ENCODE measurements at regions not wholly inside any gene's neighbourhood (a gene's known extent, or its start where the extent isn't known, plus 50 kb on each side); places are given as distances from the start of the nearest gene placed in this dataset.

- DNase-seq (ENCODE audit: low read depth) = no peak
- ChIA-PET POLR2A (no interaction called here), CTCF (no interaction called here)
- Histone ChIP-seq H3K27me3 (ENCODE audit: control insufficient read depth, insufficient read depth, low read length) (no peaks in the 10 kb centered on the region), H3K4me3 (ENCODE audit: low read depth, low read length) (no peak overlapping the region), H3K36me3 (ENCODE audit: control insufficient read depth, insufficient read depth, low read length) (no peaks in the 10 kb centered on the region)
- TF ChIP-seq, protein P1, sequence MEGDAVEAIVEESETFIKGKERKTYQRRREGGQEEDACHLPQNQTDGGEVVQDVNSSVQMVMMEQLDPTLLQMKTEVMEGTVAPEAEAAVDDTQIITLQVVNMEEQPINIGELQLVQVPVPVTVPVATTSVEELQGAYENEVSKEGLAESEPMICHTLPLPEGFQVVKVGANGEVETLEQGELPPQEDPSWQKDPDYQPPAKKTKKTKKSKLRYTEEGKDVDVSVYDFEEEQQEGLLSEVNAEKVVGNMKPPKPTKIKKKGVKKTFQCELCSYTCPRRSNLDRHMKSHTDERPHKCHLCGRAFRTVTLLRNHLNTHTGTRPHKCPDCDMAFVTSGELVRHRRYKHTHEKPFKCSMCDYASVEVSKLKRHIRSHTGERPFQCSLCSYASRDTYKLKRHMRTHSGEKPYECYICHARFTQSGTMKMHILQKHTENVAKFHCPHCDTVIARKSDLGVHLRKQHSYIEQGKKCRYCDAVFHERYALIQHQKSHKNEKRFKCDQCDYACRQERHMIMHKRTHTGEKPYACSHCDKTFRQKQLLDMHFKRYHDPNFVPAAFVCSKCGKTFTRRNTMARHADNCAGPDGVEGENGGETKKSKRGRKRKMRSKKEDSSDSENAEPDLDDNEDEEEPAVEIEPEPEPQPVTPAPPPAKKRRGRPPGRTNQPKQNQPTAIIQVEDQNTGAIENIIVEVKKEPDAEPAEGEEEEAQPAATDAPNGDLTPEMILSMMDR (IDR thresholded peaks at IDR 0.05; ENCODE audit: insufficient read depth, low read depth, low read length) = no peak
Observed at GRCh38 chr4:156439576-156440200, 486.0 kb upstream of the CTSO start.

GRCh38 chr4:156437666-156438065 is 484.0 kb upstream of the CTSO start:
- Histone ChIP-seq H3K36me3 (ENCODE audit: control insufficient read depth, insufficient read depth, low read length) (no peaks in the 10 kb centered on the region), H3K4me3 (ENCODE audit: low read depth, low read length) (no peak overlapping the region), H3K27me3 (ENCODE audit: control insufficient read depth, insufficient read depth, low read length) (no peaks in the 10 kb centered on the region)
- CTCF ChIA-PET = interaction anchor here (1.0 to 1.1 kb wide), 2 partner anchors 10 to 38 kb away, joined by 3 to 5 read pairs; no protein-coding TSS in a partner anchor
- no peak for DNase-seq (ENCODE audit: low read depth)
- TF ChIP-seq, protein P1 (IDR thresholded peaks at IDR 0.05; ENCODE audit: insufficient read depth, low read depth, low read length) = no peak
- POLR2A ChIA-PET = interaction anchor here (0.6 kb wide), 1 partner anchor 15 kb away, joined by 5 read pairs; no protein-coding TSS in a partner anchor

GRCh38 chr4:156422576-156422975 is 468.9 kb upstream of the CTSO start:
- no peaks in the 10 kb centered on the region for H3K27me3 ChIP-seq (ENCODE audit: control insufficient read depth, insufficient read depth, low read length)
- no peaks in the 10 kb centered on the region for H3K36me3 ChIP-seq (ENCODE audit: control insufficient read depth, insufficient read depth, low read length)
- CTCF ChIA-PET = no interaction called here
- no peak overlapping the region for H3K4me3 ChIP-seq (ENCODE audit: low read depth, low read length)
- TF ChIP-seq, protein P1 (IDR thresholded peaks at IDR 0.05; ENCODE audit: insufficient read depth, low read depth, low read length) = no peak
- DNase-seq (ENCODE audit: low read depth) = no peak
- POLR2A ChIA-PET = interaction anchor here (0.6 kb wide), 1 partner anchor 15 kb away, joined by 5 read pairs; no protein-coding TSS in a partner anchor

DNA sequence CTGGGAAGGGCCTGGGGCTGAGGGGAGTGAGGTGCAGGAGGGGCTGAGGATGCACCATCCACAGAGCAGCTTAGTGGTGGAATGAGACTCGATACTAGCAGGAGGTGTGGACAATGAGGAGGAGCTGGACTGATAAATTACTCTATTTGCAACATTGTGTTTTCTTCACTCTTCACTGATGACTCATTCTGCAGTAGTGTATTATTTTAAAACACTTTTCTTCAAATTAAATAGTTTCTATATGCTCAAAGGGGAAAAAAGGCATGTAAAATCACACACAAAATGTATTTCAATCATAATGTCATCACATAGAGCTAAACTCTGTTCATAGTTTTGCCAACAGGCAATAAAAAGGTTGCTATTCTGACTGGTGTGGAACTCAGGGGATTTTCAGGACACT is 467.0 kb upstream of the CTSO start:
- CTCF ChIA-PET = no interaction called here
- H3K36me3 ChIP-seq (ENCODE audit: control insufficient read depth, insufficient read depth, low read length) = no peaks in the 10 kb centered on the region
- H3K27me3 ChIP-seq (ENCODE audit: control insufficient read depth, insufficient read depth, low read length) = no peaks in the 10 kb centered on the region
- TF ChIP-seq, protein P1 (IDR thresholded peaks at IDR 0.05; ENCODE audit: insufficient read depth, low read depth, low read length) = no peak
- no peak for DNase-seq (ENCODE audit: low read depth)
- H3K4me3 ChIP-seq (ENCODE audit: low read depth, low read length) = no peak overlapping the region
- POLR2A ChIA-PET = no interaction called here

DNA sequence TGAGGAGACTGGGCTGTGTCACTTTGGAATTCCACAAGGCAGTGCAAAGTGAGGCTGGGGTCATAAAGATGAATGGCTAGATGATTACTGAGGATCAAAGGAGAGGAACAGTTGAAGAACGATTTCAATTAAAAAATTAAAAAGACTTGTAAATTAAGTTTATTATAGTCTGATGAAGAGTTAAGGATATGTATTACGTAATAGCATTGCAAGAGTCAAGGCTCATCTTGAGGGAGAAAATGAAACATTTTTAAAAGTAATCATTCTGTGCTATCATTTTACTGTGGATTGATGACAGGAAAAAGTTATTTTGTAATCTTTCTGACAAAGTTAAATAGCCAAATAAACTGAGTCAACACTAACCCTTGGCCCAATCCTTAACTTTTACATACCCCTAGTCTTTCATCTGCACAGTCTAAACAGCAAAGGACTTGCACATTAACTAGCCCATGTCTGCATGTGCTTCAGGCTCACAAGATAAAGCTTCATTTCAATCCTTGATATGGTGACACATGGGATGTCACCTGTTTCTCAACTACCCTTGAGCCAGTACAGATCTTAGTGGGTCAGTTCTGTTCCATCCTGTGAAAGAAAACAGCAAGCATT is 465.5 kb upstream of the CTSO start:
- no peak overlapping the region for H3K4me3 ChIP-seq (ENCODE audit: low read depth, low read length)
- TF ChIP-seq, protein P1 (IDR thresholded peaks at IDR 0.05; ENCODE audit: insufficient read depth, low read depth, low read length) = no peak
- ChIA-PET POLR2A (no interaction called here), CTCF (no interaction called here)
- no peaks in the 10 kb centered on the region for H3K36me3 ChIP-seq (ENCODE audit: control insufficient read depth, insufficient read depth, low read length)
- DNase-seq (ENCODE audit: low read depth) = no peak
- no peaks in the 10 kb centered on the region for H3K27me3 ChIP-seq (ENCODE audit: control insufficient read depth, insufficient read depth, low read length)

All from BJ (cell line).